Occipital lobe (tissue), 1 donor: ENCODE measurements at regions not wholly inside any gene's neighbourhood (a gene's known extent, or its start where the extent isn't known, plus 50 kb on each side); places are given as distances from the start of the nearest gene placed in this dataset.
"Not testable (repeated sequence)": the region's sequence is repeated elsewhere in the genome, so short reads cannot be mapped to it uniquely, and the experiment has no call there.

ENCODE experiments used
- DNase-seq: peaks from one replicate; lab custom pipeline; 2025; lab: John Stamatoyannopoulos, UW

GRCh38 chr9:73337182-73337581, 185.5 kb downstream of the ANXA1 start:
- not testable (repeated sequence) for DNase-seq

- DNase-seq, result no peak
Measured at GRCh38 chr9:73344060-73344459, 192.4 kb downstream of the ANXA1 start.

- no peak for DNase-seq
Measured at GRCh38 chr9:73347123-73347522, 195.5 kb downstream of the ANXA1 start.

GRCh38 chr9:73347720-73348119, 196.1 kb downstream of the ANXA1 start:
- DNase-seq, result no peak

GRCh38 chr9:73348471-73348870, 196.8 kb downstream of the ANXA1 start:
- DNase-seq, result no peak

GRCh38 chr9:73349476-73349875, 197.8 kb downstream of the ANXA1 start:
- no peak for DNase-seq

GRCh38 chr9:73357607-73358006, 205.9 kb downstream of the ANXA1 start:
- DNase-seq, result no peak

GRCh38 chr9:73370053-73370452, 218.4 kb downstream of the ANXA1 start:
- no peak for DNase-seq

GRCh38 chr9:73371801-73372200, 220.1 kb downstream of the ANXA1 start:
- DNase-seq, result no peak

- DNase-seq, result no peak
Measured at GRCh38 chr9:73380411-73380810, 228.7 kb downstream of the ANXA1 start.

- no peak for DNase-seq
Measured at GRCh38 chr9:73402081-73403028, 250.7 kb downstream of the ANXA1 start.

- DNase-seq, result no peak
Measured at GRCh38 chr9:73411494-73411893, 259.8 kb downstream of the ANXA1 start.

GRCh38 chr9:73412874-73413273, 261.2 kb downstream of the ANXA1 start:
- no peak for DNase-seq

GRCh38 chr9:73423891-73424290, 272.2 kb downstream of the ANXA1 start:
- DNase-seq, result no peak

- no peak for DNase-seq
Measured at GRCh38 chr9:73426269-73426668, 274.6 kb downstream of the ANXA1 start.

GRCh38 chr9:73434826-73435225, 283.2 kb downstream of the ANXA1 start:
- no peak for DNase-seq

GRCh38 chr9:73437758-73438157, 286.1 kb downstream of the ANXA1 start:
- no peak for DNase-seq

- DNase-seq, result not testable (repeated sequence)
Measured at GRCh38 chr9:73439839-73440238, 288.2 kb downstream of the ANXA1 start.

- no peak for DNase-seq
Measured at GRCh38 chr9:73441223-73441622, 289.6 kb downstream of the ANXA1 start.

GRCh38 chr9:73441890-73442818, 290.5 kb downstream of the ANXA1 start:
- no peak for DNase-seq

GRCh38 chr9:73444821-73445220, 293.2 kb downstream of the ANXA1 start:
- DNase-seq, result no peak

- DNase-seq, result not testable (repeated sequence)
Measured at GRCh38 chr9:73445384-73445783, 293.7 kb downstream of the ANXA1 start.
